Left ventricle myocardium inferior (tissue), 1 donor: ENCODE measurements at regions not wholly inside any gene's neighbourhood (a gene's known extent, or its start where the extent isn't known, plus 50 kb on each side); places are given as distances from the start of the nearest gene placed in this dataset.

Experiments
- DNase-seq: peaks from one replicate; pipeline ENCODE4 v3.0.0-alpha.2; 2020
- H3K27ac ChIP-seq: fragments of 200-600 bp; replicated peaks from 2 replicates; pipeline ENCODE4 v1.8.0; 2021
- H3K27me3 ChIP-seq: fragments of 200-600 bp; 2 replicates; pipeline ENCODE4 v1.8.0; 2021; ENCODE audit warnings: low read depth
- H3K36me3 ChIP-seq: fragments of 200-600 bp; 2 replicates; pipeline ENCODE4 v1.8.0; 2021
- H3K4me1 ChIP-seq: fragments of 200-600 bp; 2 replicates; pipeline ENCODE4 v1.8.0; 2021
- H3K4me3 ChIP-seq: fragments of 200-600 bp; 2 replicates; pipeline ENCODE4 v1.8.0; 2021; ENCODE audit warnings: mild to moderate bottlenecking, moderate library complexity
- H3K9me3 ChIP-seq: fragments of 200-600 bp; replicated peaks from 2 replicates; pipeline ENCODE4 v1.8.0; 2021
- intact Hi-C: fragments of 100-400 bp; cut with micrococcal nuclease; formaldehyde crosslinking; loops from one replicate; pipeline ENCODE4 v1.11.0; 2022
- TF ChIP-seq, protein P1 (sequence below): fragments of 200-600 bp; IDR thresholded peaks from 2 replicates; pipeline ENCODE4 v1.8.0; 2021; ENCODE audit warnings: antibody characterized with exemption, mild to moderate bottlenecking, borderline replicate concordance
- donor health status: DM: no; HTN: yes; CAD: no; lungs with severe emphysema.

DNA sequence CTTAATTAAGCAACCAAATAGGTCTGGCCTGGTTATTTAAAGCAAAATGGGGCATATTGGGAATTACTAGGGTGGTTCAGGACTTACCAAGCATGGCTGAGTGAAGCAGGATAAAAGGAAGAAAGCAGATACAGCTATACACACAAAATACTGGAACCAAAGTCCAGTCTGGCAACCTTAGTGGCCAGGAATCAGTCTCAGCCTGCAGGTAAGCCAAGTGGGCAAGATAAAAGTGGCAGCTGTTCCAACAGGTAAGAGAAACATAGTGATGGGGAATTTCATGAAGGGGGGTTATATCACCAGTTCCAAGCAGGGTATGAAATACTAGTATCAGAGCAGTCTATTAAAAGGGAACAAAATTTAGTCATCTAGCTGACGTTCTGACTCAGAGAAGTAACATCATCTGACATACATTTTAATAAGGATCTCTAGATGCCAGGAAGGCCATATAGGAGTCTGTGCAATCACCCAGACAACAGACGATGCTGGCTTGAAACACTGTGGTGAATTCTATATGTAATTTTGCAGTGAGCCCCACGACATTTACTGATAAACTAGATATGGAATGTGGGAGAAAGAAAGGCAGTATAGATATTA, 292.1 kb upstream of the HSF2 start:
- Histone ChIP-seq H3K27me3 (no peaks in the 10 kb centered on the region), H3K36me3 (no peaks in the 10 kb centered on the region), H3K27ac (no peak overlapping the region), H3K4me1 (peaks cover 12% of the 10 kb centered on the region), H3K4me3 (no peak overlapping the region), H3K9me3 (no peaks in the 10 kb centered on the region)
- intact Hi-C loops: no loop called here
- no peak for DNase-seq
- TF ChIP-seq, protein P1, sequence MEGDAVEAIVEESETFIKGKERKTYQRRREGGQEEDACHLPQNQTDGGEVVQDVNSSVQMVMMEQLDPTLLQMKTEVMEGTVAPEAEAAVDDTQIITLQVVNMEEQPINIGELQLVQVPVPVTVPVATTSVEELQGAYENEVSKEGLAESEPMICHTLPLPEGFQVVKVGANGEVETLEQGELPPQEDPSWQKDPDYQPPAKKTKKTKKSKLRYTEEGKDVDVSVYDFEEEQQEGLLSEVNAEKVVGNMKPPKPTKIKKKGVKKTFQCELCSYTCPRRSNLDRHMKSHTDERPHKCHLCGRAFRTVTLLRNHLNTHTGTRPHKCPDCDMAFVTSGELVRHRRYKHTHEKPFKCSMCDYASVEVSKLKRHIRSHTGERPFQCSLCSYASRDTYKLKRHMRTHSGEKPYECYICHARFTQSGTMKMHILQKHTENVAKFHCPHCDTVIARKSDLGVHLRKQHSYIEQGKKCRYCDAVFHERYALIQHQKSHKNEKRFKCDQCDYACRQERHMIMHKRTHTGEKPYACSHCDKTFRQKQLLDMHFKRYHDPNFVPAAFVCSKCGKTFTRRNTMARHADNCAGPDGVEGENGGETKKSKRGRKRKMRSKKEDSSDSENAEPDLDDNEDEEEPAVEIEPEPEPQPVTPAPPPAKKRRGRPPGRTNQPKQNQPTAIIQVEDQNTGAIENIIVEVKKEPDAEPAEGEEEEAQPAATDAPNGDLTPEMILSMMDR: no peak

DNA sequence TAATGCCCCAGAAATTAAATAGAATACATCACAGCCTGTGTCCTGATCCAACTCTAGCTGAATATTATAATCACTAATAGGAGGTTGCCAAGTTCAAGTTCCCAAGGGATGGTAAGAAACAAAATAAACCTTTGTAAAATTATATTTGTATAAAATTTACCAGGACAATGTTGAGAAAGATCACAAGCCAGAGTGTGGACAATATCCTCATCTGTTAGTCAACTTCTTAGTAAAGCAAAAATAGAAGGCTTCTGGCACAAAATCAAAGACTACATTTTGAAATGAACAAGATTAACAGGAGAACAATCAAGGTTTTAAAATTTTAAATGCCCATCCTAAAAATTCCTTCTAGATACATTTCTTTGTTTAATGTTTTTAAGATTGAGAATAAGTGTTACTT, 290.4 kb upstream of the HSF2 start:
- H3K27me3 ChIP-seq: no peaks in the 10 kb centered on the region
- no peak overlapping the region for H3K4me3 ChIP-seq
- H3K27ac ChIP-seq: no peak overlapping the region
- DNase-seq: no peak
- peaks cover 12% of the 10 kb centered on the region for H3K4me1 ChIP-seq
- H3K9me3 ChIP-seq: no peaks in the 10 kb centered on the region
- intact Hi-C loops: no loop called here
- no peaks in the 10 kb centered on the region for H3K36me3 ChIP-seq
- TF ChIP-seq, protein P1: no peak

DNA sequence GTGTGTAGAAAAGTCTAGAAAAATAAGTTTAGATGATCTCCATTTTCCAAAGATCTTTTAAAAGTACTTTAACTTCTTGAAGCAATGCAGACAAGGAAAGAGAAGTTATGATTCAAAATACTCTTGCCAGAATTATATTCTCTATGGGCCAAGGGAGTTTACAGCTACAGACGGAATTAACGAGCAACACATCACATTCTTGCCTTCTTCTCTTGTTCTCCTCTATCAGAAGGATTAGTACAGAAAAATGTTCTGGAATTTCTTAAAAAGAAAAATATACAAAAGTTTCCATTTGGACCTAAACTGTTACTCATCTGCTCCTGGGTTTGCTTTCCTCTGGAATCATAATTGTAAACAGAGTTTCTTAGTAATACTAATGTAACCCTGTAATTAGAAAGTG, 284.7 kb upstream of the HSF2 start:
- intact Hi-C loops: no loop called here
- TF ChIP-seq, protein P1: no peak
- no peaks in the 10 kb centered on the region for H3K9me3 ChIP-seq
- H3K27ac ChIP-seq: no peak overlapping the region
- H3K4me3 ChIP-seq: no peak overlapping the region
- H3K4me1 ChIP-seq: no peaks in the 10 kb centered on the region
- DNase-seq: no peak
- no peaks in the 10 kb centered on the region for H3K36me3 ChIP-seq
- no peaks in the 10 kb centered on the region for H3K27me3 ChIP-seq

DNA sequence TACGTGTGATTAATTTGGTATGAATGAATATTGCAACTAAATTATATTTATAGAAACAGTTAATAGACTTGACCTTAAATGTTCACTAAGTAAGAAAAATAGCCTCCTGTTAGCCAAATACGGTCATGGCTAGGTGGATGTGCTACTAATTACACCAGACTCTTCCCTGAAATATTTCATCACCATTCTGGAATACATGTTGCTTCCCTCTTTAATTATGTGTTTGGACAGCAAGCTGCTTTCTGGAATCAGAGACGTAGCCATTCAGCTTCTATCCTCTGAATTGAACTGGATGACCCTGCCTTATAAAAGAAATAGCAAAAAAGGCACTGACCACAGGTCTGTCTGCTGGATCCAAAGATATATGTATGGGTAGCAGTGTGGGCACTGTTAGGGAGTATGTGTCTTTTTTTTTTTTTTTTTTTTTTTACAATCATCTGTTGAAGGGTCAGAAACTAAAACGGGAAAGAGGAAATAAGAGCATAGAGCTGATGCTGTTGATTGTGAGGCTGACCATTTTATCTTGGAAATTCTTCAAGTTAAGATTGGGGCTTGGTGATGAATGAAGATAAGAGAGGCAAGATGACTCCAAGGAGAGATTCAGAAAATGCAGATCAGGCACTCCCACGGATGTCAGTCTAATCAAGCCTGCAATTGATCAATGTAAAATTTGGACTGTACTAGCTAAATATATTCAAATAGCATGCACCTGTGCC, 283.2 kb upstream of the HSF2 start:
- intact Hi-C loops: no loop called here
- TF ChIP-seq, protein P1: no peak
- Histone ChIP-seq H3K36me3 (no peaks in the 10 kb centered on the region), H3K9me3 (no peaks in the 10 kb centered on the region), H3K4me1 (no peaks in the 10 kb centered on the region), H3K4me3 (no peak overlapping the region), H3K27me3 (no peaks in the 10 kb centered on the region), H3K27ac (no peak overlapping the region)
- no peak for DNase-seq

DNA sequence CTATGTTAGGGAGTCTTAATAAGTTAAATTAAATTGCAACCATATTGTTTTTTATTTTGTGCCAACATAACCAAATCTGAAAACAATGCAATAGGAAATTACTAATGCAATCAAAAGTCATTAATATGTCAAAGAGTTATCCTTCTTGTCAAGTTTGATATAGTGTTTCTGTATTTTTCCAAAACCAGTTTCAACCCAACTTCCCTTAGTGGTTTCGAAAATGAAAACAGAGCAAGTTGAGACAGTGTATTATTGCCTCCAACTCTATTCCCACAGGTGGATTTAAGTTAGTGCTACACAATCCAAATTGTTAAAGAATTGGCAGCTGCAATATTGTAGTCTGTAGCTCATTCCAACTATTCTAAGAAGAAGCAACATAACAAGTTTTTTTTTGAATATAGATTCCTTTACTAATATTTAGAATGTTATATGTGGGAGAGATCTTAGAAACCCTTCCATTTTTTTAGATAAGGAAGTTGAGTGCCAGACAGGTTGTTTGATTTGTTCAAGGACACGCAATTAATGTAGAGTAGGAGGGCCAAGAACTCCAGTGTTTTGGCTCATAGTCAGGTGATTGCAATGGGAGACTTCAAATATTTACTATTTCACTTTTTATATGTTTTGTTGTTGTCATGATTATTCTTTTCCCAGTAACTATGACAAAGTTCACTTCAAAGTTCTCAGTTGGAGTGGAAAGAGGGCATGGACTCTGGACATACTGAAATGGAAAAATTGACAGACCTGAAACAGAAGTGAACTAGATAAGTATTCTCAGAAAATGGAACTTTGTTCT, 282.4 kb upstream of the HSF2 start:
- no peak overlapping the region for H3K27ac ChIP-seq

More for the DNA sequence above, 282.4 kb upstream of the HSF2 start:
- intact Hi-C loops: no loop called here
- DNase-seq: no peak
- H3K4me1 ChIP-seq: no peaks in the 10 kb centered on the region
- H3K27me3 ChIP-seq: no peaks in the 10 kb centered on the region
- no peak overlapping the region for H3K4me3 ChIP-seq
- no peaks in the 10 kb centered on the region for H3K9me3 ChIP-seq
- TF ChIP-seq, protein P1: no peak
- H3K36me3 ChIP-seq: no peaks in the 10 kb centered on the region
